ENCODE measurements at regions not wholly inside any gene's neighbourhood (a gene's known extent, or its start where the extent isn't known, plus 50 kb on each side); places are given as distances from the start of the nearest gene placed in this dataset.
"Not testable (repeated sequence)": the region's sequence is repeated elsewhere in the genome, so short reads cannot be mapped to it uniquely, and the experiment has no call there.

DNA sequence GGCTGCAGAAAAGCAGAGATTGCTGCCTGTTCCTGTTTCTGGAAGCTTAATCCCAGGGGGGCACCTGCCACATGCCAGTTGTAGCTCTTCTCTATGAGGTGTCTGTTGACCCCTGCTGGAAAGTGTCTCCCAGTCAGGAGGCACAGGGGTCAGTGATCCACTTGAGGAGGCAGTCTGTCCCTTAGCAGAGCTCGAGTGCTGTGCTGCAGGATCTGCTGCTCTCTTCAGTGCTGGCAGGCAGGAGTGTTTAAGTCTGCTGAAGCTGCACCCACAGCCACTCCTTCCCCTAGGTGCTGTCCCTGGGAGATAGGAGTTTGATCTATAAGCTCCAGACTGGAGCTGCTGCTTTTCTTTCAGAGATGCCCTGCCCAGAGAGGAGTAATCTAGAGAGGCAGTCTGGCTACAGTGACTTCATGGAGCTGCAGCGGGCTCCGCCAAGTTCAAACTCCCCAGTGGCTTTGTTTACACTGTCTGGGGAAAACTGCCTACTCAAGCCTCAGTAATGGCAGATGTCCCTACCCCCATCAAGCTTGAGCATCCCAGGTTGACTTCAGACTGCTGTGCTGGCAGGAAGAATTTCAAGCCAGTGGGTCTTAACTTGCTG, 57.6 kb upstream of the CROT start:
- H4K20me1 ChIP-seq (ENCODE audit: insufficient read depth, low read length) = no peaks in the 10 kb centered on the region
- intact Hi-C loops (cut with micrococcal nuclease; ENCODE audit: unreplicated experiment) = no loop called here
- H3K4me3 ChIP-seq (ENCODE audit: low read depth, low read length, poor library complexity, severe bottlenecking) = no peak overlapping the region
- no peaks in the 10 kb centered on the region for H3K9me2 ChIP-seq (ENCODE audit: insufficient read depth, low read length)
- H3K36me3 ChIP-seq (ENCODE audit: insufficient read depth, low read length) = no peaks in the 10 kb centered on the region
- BruUV-seq (replicated peaks) = no TSS peak
- ChIA-PET CTCF (ENCODE audit: unreplicated experiment) (no interaction called here), POLR2A (interaction anchor here (0.6 to 1.0 kb wide), 3 partner anchors 9 to 91 kb away, joined by 3 to 5 read pairs (median 3); no protein-coding TSS in a partner anchor)
- no peak overlapping the region for H3K4me2 ChIP-seq (ENCODE audit: low read length)
- DNase-seq (ENCODE audit: low spot score) = no peak
- H3K27ac ChIP-seq (ENCODE audit: low read depth, low read length, poor library complexity, severe bottlenecking) = no peak overlapping the region
- TF ChIP-seq, protein P1, sequence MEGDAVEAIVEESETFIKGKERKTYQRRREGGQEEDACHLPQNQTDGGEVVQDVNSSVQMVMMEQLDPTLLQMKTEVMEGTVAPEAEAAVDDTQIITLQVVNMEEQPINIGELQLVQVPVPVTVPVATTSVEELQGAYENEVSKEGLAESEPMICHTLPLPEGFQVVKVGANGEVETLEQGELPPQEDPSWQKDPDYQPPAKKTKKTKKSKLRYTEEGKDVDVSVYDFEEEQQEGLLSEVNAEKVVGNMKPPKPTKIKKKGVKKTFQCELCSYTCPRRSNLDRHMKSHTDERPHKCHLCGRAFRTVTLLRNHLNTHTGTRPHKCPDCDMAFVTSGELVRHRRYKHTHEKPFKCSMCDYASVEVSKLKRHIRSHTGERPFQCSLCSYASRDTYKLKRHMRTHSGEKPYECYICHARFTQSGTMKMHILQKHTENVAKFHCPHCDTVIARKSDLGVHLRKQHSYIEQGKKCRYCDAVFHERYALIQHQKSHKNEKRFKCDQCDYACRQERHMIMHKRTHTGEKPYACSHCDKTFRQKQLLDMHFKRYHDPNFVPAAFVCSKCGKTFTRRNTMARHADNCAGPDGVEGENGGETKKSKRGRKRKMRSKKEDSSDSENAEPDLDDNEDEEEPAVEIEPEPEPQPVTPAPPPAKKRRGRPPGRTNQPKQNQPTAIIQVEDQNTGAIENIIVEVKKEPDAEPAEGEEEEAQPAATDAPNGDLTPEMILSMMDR (conservative IDR thresholded peaks at IDR 0.05; ENCODE audit: low read length) = no peak
- no peak for TF ChIP-seq EZH2phosphoT487 (IDR thresholded peaks at IDR 0.05; ENCODE audit: borderline replicate concordance, low read depth, low read length)
- H3K4me1 ChIP-seq (ENCODE audit: insufficient read depth, low read length, poor library complexity, severe bottlenecking) = no peaks in the 10 kb centered on the region
- H3K9me3 ChIP-seq (ENCODE audit: low read length) = no peaks in the 10 kb centered on the region
- H3K79me2 ChIP-seq (ENCODE audit: insufficient read depth, low read depth, low read length) = no peaks in the 10 kb centered on the region
- no peak overlapping the region for H2AFZ ChIP-seq (ENCODE audit: low read length)

GRCh38 chr7:87288742-87289141, 56.7 kb upstream of the CROT start:
- DNase-seq (ENCODE audit: low spot score); H3K9me3 ChIP-seq (ENCODE audit: low read length); H3K36me3 ChIP-seq (ENCODE audit: insufficient read depth, low read length); H4K20me1 ChIP-seq (ENCODE audit: insufficient read depth, low read length); CTCF ChIA-PET (ENCODE audit: unreplicated experiment); BruUV-seq (replicated peaks); H3K27ac ChIP-seq (ENCODE audit: low read depth, low read length, poor library complexity, severe bottlenecking); intact Hi-C loops (cut with micrococcal nuclease; ENCODE audit: unreplicated experiment); H3K4me3 ChIP-seq (ENCODE audit: low read depth, low read length, poor library complexity, severe bottlenecking); H2AFZ ChIP-seq (ENCODE audit: low read length); H3K4me2 ChIP-seq (ENCODE audit: low read length); H3K9me2 ChIP-seq (ENCODE audit: insufficient read depth, low read length); H3K4me1 ChIP-seq (ENCODE audit: insufficient read depth, low read length, poor library complexity, severe bottlenecking); H3K79me2 ChIP-seq (ENCODE audit: insufficient read depth, low read depth, low read length): not testable (repeated sequence)
- POLR2A ChIA-PET = interaction anchor here (0.6 kb wide), 1 partner anchor 365 kb away, joined by 3 read pairs; no protein-coding TSS in a partner anchor

DNA sequence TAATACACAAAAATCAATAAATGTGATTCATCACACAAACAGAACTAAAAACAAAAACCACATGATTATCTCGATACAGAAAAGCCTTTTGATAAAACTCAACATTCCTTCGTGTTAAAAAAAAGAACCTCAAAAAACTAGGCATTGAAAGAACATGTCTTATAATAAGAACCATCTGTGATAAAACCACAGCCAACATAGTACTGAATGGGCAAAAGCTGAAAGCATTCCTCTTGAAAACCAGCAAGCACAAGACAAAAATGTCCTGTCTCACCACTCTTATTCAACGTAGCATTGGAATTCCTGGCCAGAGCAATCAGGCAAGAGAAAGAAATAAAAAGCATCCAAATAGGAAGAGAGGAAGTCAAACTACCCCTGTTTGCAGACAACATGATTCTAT, 49.9 kb upstream of the CROT start:
- H3K36me3 ChIP-seq (ENCODE audit: insufficient read depth, low read length); H3K79me2 ChIP-seq (ENCODE audit: insufficient read depth, low read depth, low read length); H3K9me2 ChIP-seq (ENCODE audit: insufficient read depth, low read length); H3K9me3 ChIP-seq (ENCODE audit: low read length); H3K4me1 ChIP-seq (ENCODE audit: insufficient read depth, low read length, poor library complexity, severe bottlenecking); POLR2A ChIA-PET; H4K20me1 ChIP-seq (ENCODE audit: insufficient read depth, low read length); BruUV-seq (replicated peaks); H3K4me3 ChIP-seq (ENCODE audit: low read depth, low read length, poor library complexity, severe bottlenecking); H3K4me2 ChIP-seq (ENCODE audit: low read length); H2AFZ ChIP-seq (ENCODE audit: low read length); CTCF ChIA-PET (ENCODE audit: unreplicated experiment); DNase-seq (ENCODE audit: low spot score); intact Hi-C loops (cut with micrococcal nuclease; ENCODE audit: unreplicated experiment); H3K27ac ChIP-seq (ENCODE audit: low read depth, low read length, poor library complexity, severe bottlenecking): not testable (repeated sequence)

Data from OCI-LY7 (cell line).